Stimulated activated naive CD8-positive, alpha-beta T cell treated with anti-CD3 and anti-CD28 coated beads, Interleukin-15, Interleukin-2, amounts not matched to agents 100 U/mL and 50 U/mL, for 24 hours (primary cell): ENCODE measurements at regions not wholly inside any gene's neighbourhood (a gene's known extent, or its start where the extent isn't known, plus 50 kb on each side); places are given as distances from the start of the nearest gene placed in this dataset.

ENCODE experiments used
- ATAC-seq: fragments of 150-1000 bp; cut with Tn5 transposase; one replicate; pipeline ENCODE4 v1.10.0; 2021
- DNase-seq: peaks from one replicate; pipeline ENCODE4 v3.0.0; 2021

DNA sequence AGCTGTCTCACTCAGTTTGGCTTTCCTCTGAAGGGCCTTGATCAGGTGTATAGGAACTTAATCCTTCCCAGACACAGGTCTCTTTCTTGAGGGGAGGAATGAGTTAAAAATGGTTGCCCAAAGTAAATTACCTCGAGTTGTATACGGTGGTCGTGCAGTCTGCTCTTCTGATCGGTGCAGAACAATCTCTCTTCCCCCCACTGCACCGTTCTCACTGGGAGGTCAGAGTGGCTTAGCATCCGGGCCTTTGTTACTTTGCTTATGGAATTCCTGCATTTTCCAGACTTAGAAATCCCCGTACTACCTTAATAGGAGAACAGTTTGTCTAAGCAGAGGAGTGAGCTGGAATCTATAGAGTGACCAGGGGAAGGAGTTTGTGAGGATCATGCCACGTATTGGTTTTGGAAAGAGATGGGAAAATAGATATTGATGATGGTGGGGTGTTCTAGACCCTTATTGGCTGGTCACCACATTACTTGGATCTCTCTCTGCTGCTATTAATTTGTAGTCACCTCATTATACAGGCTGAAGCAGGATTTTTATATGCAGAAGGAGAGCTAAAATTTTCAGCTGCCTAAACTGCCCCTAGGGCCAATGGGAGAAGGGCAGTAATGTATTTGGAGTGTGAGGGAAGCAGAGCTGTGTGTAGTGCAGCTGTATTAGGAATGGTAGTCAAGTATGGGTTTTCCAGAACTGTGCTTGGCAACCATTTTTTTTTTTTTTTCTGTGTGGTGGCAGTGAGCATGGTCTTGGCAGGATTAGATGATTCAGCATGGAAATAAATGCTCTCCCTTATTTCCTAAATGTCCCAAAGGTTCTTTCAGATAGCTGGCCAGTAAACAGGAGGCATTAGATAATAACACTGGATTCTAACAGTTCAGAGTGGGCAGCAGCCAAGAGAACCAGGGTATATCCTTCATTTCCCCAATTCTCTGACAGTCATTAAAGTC, 81.5 kb downstream of the NDUFS5 start:
- DNase-seq = no peak
- no peak for ATAC-seq

DNA sequence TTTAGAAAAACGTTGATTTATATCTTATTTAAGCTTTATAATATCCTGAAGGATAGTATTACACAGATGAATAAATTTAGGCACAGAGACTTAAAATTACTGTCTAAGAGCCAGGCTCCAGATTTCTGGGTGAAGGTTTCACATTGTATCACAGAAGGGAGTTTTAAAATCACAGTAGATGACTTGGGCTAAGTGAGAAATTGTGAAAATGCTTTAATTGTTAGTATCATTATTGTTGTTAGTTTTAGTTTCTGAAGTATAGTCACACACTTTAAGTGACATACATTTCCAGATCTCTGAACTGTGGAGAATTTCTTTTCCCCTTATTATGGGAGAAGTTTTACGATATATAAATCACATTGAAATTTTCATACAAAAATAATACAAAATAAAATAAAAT, 83.5 kb downstream of the NDUFS5 start:
- DNase-seq (no peak), ATAC-seq (no peak)

DNA sequence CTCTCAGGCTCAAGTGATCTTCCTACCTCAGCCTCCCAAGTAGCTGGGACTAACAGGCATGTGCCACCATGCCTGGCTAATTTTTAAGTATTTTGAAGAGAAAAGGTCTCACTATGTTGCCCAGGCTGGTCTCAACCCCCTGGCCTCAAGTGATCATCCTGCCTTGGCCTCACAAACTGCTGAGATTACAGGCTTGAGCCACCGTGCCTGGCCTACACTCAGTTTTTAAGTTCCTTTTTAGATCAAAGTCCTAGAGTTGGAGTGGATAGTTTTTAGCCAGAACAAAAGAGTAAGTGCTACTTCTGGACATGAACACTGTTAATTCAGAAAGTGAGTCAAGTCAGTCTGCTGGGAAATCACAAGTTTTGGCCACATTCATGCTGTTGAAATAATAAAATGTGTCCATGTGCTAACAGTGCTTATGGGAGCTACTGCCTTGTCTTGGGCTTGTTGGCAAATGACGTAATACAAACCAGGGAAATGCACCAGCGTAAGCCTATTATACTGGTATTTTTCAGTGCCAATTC, 84.2 kb downstream of the NDUFS5 start:
- ATAC-seq (no peak), DNase-seq (no peak)

DNA sequence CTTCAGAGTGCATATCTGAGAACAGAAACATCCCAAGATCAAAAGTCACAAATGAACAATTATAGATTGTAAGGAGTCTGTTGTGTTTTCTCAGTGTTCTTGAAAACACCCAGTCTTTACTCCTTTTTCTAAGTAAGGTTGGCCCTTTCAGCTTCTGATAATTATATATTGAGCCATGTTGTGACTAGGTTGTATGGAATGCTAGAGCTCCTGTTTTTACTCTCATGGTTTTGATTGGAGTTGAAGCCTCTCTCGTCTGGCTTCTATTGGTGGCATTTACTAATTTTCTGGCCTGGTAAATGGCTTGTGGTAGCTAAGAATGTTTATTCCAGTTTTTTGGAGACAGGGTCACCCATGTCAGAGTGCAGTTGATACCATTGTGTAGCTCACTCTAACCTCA, 84.7 kb downstream of the NDUFS5 start:
- ATAC-seq (no peak), DNase-seq (no peak)

DNA sequence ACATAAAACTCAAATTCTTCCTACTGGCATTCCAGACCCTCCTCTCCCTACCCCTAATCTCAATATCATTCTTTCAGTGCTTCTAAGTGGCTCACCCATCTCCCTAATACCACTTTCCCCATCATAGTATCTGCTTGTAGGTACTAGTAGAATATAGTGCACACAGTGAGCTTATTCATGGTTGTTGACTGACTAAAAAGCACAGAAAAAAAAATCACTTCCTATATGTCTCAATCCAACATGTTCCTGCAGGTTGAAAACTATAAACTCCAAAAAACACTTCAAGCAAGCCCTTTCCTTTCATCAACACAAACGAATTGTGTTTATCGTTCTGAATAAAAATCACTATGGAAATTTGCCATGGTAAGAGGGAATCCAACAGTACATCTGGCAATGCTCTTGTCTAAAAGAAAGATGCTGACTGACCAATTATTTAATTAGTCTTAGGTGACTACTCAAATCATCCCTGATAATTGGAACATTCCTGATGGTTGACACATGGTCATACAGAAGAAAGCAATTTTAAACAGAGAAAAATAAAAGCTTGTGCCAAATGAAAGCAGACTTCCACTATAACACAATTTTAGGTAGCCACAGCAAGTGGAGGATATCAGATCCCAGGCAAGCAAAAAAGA, 87.1 kb downstream of the NDUFS5 start:
- ATAC-seq = no peak

DNA sequence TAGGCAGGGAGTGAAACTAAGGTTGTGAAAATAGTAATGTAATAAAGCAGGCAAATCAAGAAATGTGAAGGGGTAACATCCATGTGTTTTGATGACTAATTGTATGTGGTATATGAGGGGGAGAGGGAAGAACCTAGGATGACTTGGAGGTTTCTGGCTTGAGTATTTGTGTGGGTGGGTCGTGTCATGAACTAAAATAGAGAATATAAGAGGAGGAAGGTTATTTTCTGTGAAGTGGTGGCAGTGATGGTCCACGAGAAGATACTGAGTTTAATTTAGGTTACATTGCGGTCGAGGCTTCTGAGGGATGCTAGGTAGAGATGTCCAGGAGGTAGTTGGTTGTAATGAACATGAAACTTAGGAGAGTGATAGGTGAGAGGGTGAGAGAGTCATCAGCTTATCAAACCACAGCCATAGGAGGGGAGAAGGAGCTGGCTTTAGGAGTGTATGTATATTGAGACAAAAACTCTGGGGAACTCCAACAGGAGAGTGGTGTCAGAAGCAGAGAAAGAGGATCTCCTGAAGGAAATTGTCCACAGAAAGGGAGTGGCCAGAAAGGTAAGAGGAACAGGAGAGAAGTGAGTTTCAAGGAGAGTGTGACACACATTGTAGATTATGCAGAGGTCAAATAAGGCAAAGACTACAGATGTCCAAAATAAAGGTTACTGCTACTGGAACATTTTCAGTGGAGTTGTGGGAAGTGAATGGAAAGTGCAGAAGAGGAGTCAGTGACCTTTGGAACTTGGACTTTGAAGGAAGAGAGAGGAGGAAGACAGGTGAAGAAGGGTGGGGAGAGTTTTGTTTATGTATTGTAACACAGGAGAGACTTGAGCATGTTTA, 89.0 kb upstream of the MACF1 start:
- DNase-seq (no peak), ATAC-seq (peak; percentile 87)

More for the DNA sequence above, 87.1 kb downstream of the NDUFS5 start:
- DNase-seq = no peak

DNA sequence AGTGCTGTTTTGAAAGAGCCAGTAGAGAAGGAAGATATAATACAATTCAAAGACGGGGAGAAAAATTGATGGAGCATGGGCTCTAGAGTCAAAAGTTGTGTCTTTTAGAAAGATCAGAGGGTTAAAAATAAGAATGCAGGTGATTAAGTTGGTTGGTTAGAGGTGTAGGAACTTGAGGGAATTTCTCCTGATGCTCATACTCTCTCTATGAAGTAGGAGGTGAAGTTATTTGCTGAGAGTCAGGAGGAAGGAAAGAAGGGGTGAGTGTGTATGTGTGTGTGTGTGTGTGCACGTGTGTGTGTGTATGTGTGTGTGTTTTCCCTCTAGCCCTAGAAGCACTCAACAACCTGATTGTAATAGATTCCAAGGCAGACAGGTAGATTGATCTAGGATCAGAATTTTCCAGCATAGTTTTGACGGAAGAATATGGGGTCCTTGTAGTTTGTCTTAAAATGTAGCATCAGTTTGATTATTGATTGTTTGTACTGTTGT, 88.3 kb upstream of the MACF1 start:
- DNase-seq (no peak), ATAC-seq (no peak)

DNA sequence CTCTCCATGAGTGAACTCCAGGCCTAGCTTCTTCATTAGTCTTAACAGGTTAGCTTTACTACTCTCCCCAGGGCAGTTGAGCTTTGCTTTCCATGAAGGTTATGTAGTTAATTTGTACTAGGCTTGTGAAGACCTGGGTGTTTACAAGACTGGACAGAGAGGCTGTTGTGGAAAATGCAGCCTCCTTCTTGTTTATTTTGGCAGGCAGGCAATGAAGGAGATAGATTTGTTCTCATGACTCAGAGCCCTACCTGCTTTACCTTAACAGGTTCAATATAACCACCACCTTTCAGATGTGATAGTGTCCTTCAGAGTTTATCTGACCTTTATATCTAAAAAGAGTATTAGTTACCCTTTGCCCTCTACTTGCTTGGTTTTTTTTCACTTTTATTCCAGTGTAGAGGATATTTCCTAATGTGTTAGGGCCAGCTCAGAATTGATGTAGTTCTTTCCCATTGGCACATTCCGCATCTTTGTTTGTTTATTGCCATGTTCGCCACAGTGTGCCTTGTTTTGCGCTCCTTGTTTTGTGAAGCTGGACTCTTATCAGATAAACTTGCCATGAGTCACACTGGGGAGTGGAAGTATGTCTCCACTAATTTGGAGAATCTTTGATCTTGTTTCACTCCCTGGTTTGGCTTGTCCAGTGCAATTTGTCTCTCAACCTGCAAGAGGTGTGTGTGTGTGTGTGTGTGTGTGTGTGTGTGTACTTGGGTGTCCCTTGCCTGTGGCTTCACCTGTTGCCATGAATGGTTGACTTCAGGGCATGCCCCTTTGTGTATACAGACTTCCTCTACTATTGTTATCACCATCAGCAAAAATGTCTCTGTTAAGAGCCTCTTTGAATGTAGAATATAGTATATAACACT, 87.4 kb upstream of the MACF1 start:
- DNase-seq (no peak), ATAC-seq (no peak)

DNA sequence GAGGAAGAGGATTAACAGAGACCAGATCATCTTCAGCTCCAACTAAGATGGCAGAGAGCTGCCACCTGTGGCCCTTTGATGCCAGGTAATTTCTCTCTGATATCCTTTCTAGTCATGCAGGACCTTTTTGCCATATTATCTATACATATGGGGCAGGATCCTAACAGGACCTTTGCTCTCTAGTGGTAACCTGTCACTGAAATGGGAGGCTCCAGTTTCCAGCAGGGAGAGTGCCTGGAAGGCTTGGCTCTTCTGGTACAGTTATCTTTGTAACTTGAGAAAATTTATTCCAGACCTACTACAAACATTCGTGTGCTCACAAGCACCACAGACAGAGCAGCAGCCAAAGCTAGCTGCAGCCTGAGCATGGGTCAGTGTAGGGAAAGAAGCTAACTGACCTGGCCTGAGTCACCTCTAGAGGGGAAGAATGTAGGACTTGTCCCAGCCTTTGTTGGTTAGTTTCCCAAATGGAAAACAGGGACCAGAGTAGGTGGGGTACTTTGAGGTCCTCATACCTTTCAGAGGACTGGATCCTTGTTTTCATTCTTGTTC, 86.5 kb upstream of the MACF1 start:
- ATAC-seq (no peak), DNase-seq (no peak)

DNA sequence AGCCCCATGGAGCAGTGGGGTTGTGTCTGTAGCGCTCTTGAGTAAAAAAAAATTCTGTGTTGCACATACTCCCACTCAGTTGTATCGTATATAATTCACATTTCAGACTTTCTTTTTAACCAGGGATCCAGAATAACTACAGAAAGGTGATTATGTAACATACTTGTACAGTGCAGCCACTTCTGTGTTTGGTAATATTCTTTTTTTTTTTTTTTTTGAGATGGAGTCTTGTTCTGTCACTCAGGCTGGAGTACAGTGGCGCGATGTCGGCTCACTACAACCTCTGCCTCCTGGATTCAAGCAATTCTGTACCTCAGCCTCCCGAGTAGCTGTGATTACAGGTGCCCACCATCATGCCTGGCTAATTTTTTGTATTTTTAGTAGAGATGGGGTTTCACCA, 82.4 kb upstream of the MACF1 start:
- DNase-seq = no peak
- no peak for ATAC-seq

DNA sequence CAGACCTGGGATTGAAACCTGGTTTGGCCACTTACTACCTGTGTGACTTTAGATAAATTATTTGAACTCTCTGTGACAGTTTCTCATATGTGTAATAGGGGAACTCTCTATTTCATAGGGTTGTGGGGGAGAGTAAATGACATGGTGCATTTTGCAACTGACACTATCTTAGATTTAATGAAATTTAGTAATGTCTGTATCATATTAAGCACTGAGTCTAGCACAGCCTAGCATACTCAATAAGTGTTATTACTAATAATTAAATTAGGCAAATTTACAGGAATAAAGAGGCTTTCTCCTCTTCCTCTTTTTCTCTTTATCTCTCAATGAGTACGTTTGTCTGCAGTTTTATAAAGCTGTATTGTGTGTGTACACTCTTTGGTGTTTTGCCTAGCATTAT, 80.2 kb upstream of the MACF1 start:
- ATAC-seq (no peak), DNase-seq (no peak)

DNA sequence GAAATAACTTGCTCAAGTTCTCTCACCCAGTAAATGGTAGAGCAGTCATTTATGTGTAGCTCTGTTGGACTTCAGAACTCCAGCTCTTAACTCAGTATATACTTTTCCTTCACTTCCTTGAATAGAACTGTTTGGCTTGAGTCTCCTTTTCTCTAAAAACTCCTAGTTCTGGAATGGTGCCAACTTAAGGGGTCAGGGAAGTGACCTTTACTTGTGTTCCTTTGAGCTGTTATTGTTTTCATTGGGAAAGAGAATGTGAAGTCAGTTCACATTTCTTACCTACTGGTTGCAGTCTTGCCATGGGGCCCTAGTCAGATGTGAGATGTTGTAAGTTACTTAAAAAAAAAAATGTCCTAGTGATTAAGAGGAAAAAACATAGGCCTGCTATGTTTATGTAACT, 77.0 kb upstream of the MACF1 start:
- DNase-seq = no peak
- no peak for ATAC-seq

DNA sequence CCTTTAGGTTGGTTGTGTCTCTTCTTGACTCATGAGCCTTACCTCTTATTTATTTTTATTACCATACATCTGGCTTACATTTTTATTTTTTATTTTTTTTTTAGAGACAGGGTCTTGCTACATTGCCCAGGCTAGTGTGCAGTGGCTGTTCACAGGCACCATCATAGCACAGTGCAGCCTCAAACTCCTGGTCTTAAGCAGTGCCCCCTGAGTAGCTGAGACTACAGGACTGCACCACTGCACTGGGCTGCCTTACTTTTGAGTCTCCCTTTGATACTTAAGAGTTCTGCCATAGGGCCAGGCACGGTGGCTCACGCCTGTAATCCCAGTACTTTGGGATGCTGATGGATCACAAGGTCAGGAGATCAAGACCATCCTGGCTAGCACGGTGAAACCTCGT, 76.4 kb upstream of the MACF1 start:
- ATAC-seq (no peak), DNase-seq (no peak)

DNA sequence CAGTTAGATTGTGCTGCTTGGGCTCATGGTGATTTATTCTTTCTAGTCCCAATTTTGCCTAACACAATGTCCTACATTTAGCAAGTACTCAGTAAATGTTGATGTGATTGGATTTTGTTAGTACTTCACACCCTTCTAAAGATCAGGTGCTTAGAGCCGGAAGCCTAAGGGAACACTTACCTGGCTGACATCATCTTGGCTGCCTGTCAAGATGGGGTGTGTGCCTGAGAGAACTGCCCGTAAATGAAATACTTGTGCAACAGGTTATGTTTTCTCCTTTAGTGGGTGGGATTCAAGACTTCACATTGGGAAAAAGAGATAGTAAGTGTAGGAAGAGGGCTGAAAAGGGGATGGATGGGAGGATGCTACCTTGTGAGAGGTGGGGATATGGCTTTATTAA, 75.5 kb upstream of the MACF1 start:
- no peak for ATAC-seq
- DNase-seq = no peak

DNA sequence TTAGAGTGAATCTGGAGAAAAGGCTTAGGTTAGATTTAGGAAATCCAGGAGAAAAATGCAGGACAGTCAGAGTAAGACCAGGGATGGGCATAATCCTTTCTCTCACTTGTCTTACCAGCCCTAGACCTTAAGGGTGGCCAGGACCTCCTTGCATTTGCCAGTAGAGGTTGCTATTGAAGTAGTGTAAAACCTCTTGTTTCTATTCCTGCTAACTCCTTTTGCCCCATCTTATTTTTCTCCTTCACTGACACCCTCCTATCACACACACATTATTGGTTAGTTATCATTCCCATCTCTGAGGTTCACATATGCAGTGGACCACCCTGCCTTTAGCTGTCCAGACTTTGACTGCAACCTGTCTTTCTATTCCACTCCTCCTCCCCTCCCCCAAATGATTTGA, 75.0 kb upstream of the MACF1 start:
- no peak for DNase-seq

DNA sequence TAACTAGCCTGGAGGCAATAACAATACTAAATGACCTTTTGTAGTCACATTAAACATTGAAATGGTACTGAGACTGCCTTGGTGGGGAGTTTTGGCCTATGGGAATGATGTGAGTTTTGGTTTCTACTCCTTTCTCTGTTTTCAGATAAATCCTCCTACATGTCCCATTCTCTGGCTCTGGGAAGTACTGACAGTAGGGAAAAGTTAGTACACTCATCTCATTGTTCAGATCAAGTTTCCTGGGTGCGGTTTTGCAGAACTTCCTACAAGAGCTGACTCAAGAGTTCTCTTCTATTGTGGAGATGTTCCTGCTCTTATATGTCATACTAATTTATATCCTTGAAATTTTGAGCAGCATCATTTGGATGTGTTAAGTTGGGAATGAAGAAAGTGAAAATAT, 74.2 kb upstream of the MACF1 start:
- ATAC-seq (no peak), DNase-seq (no peak)

More for the DNA sequence above, 75.0 kb upstream of the MACF1 start:
- no peak for ATAC-seq

DNA sequence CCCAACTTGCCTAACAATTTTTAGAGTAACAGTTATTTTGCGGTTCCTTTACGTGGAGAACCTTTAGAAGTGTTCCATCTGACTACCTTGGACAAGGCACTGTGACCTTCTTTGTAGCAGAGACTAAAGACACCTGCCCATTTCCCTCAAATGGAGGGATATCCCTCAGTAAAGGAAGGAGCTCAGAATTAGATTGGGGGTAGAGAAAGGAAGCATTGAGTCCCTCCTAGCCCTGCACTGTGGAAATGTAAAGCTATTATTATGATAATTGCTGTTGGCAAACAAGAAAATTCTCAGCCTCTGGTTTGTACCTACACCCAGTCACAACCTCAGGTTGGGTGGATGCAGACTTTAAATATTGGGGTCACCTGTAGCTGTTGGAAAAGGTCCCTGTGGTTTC, 72.6 kb upstream of the MACF1 start:
- no peak for ATAC-seq
- no peak for DNase-seq

DNA sequence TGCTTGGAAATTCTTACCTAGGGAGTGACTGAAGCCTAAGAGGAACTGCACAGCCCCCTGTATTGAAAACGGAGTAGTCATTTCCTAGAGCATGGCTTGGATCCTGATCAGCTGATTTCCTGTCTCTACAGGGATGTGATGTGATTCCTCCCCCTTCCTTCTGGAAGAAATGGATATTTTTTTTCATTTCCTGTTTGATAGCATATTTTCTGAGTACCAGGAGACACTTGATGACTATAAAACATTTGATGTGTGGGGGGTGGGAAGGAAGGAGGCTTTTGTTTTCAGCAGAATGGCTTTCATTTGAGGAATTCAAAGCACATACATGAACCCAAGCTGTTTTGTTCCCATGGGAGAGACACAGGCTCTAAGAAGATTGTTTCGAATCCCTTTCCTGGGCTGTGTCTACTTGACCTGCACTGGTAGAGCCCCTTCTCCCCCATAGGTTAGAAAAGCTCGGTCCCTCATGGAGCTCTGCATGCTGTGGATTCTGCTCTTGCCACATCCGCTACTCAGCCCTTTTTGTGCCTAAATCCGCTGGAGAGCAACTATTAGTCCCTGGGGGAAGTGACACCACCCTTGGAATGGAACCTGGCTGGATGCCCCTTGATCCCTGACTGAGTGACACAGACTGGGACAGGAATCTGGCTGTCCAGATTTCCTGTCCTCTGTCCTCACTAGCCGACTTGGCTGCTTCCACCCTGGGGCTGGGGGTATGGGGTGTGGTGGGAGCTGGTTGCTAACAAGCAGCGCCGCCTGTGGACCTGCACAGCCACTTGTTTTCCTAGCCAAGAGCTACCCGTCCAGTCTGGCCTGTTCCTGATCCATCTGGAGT, 71.8 kb upstream of the MACF1 start:
- ATAC-seq = no peak
- no peak for DNase-seq

DNA sequence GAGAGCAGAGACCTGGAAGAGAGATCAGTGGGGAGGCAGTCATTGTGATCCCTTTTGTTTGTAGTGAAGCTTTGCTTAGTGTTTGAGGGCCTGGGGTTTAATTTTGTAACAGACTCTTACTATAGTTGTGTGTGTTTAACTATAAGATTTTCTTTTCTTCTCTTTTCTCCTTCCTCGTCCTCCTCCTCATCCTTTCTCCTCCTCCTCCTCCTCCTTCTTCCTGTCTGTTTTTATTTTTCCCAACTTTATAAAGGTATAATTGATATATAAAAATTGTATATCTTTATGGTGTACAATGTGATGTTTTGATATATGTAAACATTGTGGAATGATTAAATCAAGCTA, 71.2 kb upstream of the MACF1 start:
- no peak for ATAC-seq
- no peak for DNase-seq

DNA sequence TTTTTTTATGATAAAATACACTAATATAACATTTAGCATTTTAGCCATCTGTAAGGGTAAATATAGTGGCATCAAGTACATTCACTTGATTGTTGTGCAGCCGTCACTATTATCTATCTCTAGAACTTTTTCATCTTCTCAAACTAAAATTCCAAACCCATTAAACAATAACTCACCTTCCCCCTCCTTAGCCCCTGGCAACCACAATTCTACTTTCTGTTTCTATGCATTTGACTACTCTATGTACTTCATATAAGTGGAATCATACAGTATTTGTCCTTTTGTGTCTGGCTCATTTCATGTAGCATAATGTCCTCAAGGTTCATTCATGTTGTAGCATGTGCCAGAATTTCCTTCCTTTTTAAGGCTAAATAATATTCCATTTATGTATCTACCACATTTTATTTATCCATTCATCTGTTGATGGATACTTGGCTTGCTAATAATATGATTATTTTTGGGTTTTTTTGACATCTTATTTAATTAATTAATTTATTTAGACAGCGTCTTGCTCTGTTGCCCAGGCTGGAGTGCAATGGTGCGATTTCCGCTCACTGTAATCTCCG, 69.6 kb upstream of the MACF1 start:
- ATAC-seq (no peak), DNase-seq (no peak)
